ENCODE measurements at regions not wholly inside any gene's neighbourhood (a gene's known extent, or its start where the extent isn't known, plus 50 kb on each side); places are given as distances from the start of the nearest gene placed in this dataset.

DNA sequence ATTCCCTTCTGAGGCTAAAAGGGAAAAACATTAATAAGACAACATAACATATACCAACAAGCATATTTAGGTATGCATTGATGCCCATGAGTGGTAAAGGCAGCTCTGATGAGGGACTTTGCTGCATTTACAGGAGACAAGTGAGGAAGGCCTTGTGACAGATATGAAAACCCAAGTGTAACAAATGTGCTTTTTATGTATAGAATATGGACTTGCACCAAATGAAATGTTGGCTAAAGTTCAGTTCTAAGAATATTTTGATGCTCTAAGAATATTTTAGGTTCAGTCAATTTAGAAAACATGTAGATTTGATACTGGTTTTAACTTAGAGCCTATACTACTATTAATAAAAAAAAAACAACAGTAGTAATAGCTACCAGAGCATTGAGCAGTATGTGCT, 424.7 kb downstream of the LMO4 start:
- TF ChIP-seq, protein P1, sequence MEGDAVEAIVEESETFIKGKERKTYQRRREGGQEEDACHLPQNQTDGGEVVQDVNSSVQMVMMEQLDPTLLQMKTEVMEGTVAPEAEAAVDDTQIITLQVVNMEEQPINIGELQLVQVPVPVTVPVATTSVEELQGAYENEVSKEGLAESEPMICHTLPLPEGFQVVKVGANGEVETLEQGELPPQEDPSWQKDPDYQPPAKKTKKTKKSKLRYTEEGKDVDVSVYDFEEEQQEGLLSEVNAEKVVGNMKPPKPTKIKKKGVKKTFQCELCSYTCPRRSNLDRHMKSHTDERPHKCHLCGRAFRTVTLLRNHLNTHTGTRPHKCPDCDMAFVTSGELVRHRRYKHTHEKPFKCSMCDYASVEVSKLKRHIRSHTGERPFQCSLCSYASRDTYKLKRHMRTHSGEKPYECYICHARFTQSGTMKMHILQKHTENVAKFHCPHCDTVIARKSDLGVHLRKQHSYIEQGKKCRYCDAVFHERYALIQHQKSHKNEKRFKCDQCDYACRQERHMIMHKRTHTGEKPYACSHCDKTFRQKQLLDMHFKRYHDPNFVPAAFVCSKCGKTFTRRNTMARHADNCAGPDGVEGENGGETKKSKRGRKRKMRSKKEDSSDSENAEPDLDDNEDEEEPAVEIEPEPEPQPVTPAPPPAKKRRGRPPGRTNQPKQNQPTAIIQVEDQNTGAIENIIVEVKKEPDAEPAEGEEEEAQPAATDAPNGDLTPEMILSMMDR (IDR thresholded peaks at IDR 0.05): no peak
- TF ChIP-seq POLR2A (IDR thresholded peaks at IDR 0.05): no peak
